KMS-11 (cell line): ENCODE measurements at regions not wholly inside any gene's neighbourhood (a gene's known extent, or its start where the extent isn't known, plus 50 kb on each side); places are given as distances from the start of the nearest gene placed in this dataset.

Source experiments
- H2AFZ ChIP-seq: fragments of 200-600 bp; sonication (generic); 2 replicates; pipeline ENCODE4 v1.6.1; 2016; ENCODE audit warnings: antibody characterized with exemption, mixed run types, low read depth
- H3K27ac ChIP-seq: fragments of 200-600 bp; sonication (generic); 2 replicates; pipeline ENCODE4 v1.6.1; 2016; ENCODE audit warnings: mild to moderate bottlenecking, mixed run types
- H3K27me3 ChIP-seq: fragments of 200-600 bp; sonication (generic); 2 replicates; pipeline ENCODE4 v1.6.1; 2017; ENCODE audit warnings: mild to moderate bottlenecking, low read depth, mixed run types, moderate library complexity; ENCODE audit not compliant: insufficient read depth
- H3K36me3 ChIP-seq: fragments of 200-600 bp; sonication (generic); 2 replicates; pipeline ENCODE4 v1.6.1; 2017; ENCODE audit warnings: mild to moderate bottlenecking, mixed run types; ENCODE audit not compliant: insufficient read depth
- H3K4me1 ChIP-seq: fragments of 200-600 bp; sonication (generic); 2 replicates; pipeline ENCODE4 v1.6.1; 2016; ENCODE audit warnings: mild to moderate bottlenecking, low read depth, mixed run types; ENCODE audit not compliant: poor library complexity, severe bottlenecking
- H3K4me2 ChIP-seq: fragments of 200-600 bp; sonication (generic); 2 replicates; pipeline ENCODE4 v1.7.0; 2016; ENCODE audit warnings: mild to moderate bottlenecking, mixed run types
- H3K4me3 ChIP-seq: fragments of 200-600 bp; sonication (generic); IDR thresholded peaks from 2 replicates; pipeline ENCODE4 v1.6.1; 2017; ENCODE audit warnings: low read depth, low read length, mixed read lengths; ENCODE audit not compliant: insufficient read depth
- H3K79me2 ChIP-seq: fragments of 200-600 bp; sonication (generic); 2 replicates; pipeline ENCODE4 v1.6.1; 2016; ENCODE audit warnings: low read depth, mixed run types; ENCODE audit not compliant: insufficient read depth
- H3K9ac ChIP-seq: fragments of 200-600 bp; sonication (generic); 2 replicates; pipeline ENCODE4 v1.6.1; 2016; ENCODE audit warnings: mild to moderate bottlenecking, mixed run types
- H4K20me1 ChIP-seq: fragments of 200-600 bp; sonication (generic); 2 replicates; pipeline ENCODE4 v1.6.1; 2016; ENCODE audit warnings: mild to moderate bottlenecking, mixed run types; ENCODE audit not compliant: insufficient read depth
- TF ChIP-seq, protein P1 (sequence below): fragments of 200-600 bp; sonication (generic); conservative IDR thresholded peaks from 2 replicates; pipeline ENCODE4 v1.6.1; 2017; ENCODE audit warnings: low read depth, mild to moderate bottlenecking, antibody characterized with exemption, low read length, moderate library complexity, mixed read lengths

- Histone ChIP-seq H3K4me1 (no peaks in the 10 kb centered on the region), H3K27ac (no peak overlapping the region), H3K27me3 (no peaks in the 10 kb centered on the region), H3K4me3 (no peak overlapping the region), H3K36me3 (no peaks in the 10 kb centered on the region), H3K79me2 (no peaks in the 10 kb centered on the region), H3K9ac (no peak overlapping the region), H2AFZ (no peak overlapping the region), H4K20me1 (no peaks in the 10 kb centered on the region), H3K4me2 (no peak overlapping the region)
- TF ChIP-seq, protein P1, sequence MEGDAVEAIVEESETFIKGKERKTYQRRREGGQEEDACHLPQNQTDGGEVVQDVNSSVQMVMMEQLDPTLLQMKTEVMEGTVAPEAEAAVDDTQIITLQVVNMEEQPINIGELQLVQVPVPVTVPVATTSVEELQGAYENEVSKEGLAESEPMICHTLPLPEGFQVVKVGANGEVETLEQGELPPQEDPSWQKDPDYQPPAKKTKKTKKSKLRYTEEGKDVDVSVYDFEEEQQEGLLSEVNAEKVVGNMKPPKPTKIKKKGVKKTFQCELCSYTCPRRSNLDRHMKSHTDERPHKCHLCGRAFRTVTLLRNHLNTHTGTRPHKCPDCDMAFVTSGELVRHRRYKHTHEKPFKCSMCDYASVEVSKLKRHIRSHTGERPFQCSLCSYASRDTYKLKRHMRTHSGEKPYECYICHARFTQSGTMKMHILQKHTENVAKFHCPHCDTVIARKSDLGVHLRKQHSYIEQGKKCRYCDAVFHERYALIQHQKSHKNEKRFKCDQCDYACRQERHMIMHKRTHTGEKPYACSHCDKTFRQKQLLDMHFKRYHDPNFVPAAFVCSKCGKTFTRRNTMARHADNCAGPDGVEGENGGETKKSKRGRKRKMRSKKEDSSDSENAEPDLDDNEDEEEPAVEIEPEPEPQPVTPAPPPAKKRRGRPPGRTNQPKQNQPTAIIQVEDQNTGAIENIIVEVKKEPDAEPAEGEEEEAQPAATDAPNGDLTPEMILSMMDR, result no peak
Measured at GRCh38 chr2:66366619-66367018, 68.3 kb upstream of the MEIS1 start.

DNA sequence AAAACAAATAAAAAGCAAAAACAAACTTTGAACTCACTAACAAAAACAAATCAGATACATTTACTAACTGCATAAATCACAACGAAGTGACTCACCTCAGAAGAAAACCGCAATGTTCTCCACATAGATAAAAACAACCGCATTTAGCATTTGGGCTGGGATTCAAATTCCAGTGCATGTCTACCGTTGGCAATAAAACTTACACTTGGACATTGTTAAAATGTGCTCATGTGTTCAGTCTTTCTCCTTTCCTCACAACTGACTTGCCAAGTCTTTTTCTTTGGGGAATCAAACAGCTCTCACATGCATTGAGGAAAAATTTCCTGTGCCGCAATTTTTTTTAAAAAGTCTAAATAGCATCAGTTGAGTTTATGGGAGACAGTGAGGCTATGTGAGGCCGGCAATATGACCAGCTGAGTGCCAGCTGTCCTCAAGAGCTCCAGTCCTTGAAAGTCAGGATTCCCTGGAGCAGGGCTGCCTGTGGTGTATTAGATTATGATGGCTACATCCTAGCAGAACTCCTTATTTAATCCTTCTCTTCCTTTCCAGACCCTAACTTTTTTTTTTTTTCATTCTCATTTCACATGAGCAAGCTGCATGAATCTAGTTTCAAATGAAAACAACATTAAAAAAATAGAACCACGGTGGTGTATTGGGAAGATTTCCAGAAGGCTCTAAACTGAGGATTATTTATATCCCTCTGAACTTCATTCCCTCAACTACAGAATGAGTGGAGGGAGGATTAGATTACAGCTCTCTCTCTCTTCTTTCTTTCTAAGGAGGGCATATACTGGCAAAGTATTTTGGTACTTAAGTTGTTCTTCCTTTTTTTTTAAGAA is 70.2 kb upstream of the MEIS1 start:
- Histone ChIP-seq H3K9ac (no peak overlapping the region), H3K4me3 (no peak overlapping the region), H3K4me1 (no peaks in the 10 kb centered on the region), H3K4me2 (no peak overlapping the region), H2AFZ (no peak overlapping the region), H3K36me3 (no peaks in the 10 kb centered on the region), H3K27me3 (no peaks in the 10 kb centered on the region), H3K27ac (no peak overlapping the region), H3K79me2 (no peaks in the 10 kb centered on the region), H4K20me1 (no peaks in the 10 kb centered on the region)
- TF ChIP-seq, protein P1, result no peak

DNA sequence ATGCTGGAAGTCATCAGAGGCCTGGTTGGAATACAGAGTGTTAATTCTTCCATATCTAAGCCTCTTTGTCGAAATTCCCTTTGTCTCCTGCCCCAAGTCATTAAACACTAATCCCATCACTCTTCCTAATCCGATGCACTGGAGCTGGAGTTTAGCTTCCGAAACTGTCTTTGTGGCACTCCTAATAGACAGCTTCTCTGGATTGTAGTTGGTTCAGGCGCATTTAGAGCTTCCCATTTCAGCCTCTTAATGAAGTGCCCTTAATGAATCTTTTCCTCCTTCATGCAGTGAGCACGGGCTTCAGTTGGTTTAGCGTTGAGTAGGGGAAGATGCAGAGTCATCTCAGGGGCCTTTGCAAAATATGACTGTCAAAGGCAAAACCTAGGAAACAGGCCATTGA is 72.2 kb upstream of the MEIS1 start:
- TF ChIP-seq, protein P1, result no peak
- no peaks in the 10 kb centered on the region for H3K27me3 ChIP-seq
- no peaks in the 10 kb centered on the region for H3K36me3 ChIP-seq
- no peak overlapping the region for H3K4me3 ChIP-seq
- no peak overlapping the region for H3K9ac ChIP-seq
- H3K27ac ChIP-seq, result no peak overlapping the region
- H3K4me1 ChIP-seq, result no peaks in the 10 kb centered on the region
- H3K4me2 ChIP-seq, result no peak overlapping the region
- H4K20me1 ChIP-seq, result no peaks in the 10 kb centered on the region
- H3K79me2 ChIP-seq, result no peaks in the 10 kb centered on the region
- no peak overlapping the region for H2AFZ ChIP-seq

DNA sequence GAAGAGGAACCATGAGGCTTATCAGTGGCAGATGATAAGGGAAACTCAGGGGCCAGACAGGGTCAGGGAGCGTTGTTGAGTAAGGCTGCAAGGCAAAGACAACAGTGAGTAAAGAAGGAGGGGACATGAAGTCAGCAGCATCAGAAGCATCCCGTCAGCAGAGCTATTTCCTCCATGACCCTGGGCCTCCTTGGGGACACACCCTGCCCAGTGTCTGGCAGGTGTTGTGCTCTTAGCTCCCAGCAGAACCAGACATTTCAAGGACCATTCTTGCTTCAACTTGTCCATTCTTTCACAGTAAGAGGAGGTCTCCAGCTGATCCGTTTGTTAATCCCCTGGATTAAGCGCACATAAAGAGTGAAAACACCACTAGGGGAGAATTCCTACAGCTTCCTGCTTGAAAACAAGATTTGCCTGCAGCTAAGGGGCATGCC is 88.7 kb upstream of the MEIS1 start:
- no peaks in the 10 kb centered on the region for H3K27me3 ChIP-seq
- no peak overlapping the region for H3K27ac ChIP-seq
- H4K20me1 ChIP-seq, result no peaks in the 10 kb centered on the region
- H3K4me1 ChIP-seq, result no peaks in the 10 kb centered on the region
- no peaks in the 10 kb centered on the region for H3K79me2 ChIP-seq
- H2AFZ ChIP-seq, result no peak overlapping the region
- H3K36me3 ChIP-seq, result no peaks in the 10 kb centered on the region
- TF ChIP-seq, protein P1, result no peak
- H3K4me3 ChIP-seq, result no peak overlapping the region
- no peak overlapping the region for H3K9ac ChIP-seq
- no peak overlapping the region for H3K4me2 ChIP-seq
